ENCODE measurements at regions not wholly inside any gene's neighbourhood (a gene's known extent, or its start where the extent isn't known, plus 50 kb on each side); places are given as distances from the start of the nearest gene placed in this dataset.

GRCh38 chr5:59999056-59999455 is 105.5 kb upstream of the PDE4D start:
- Histone ChIP-seq H3K23ac (ENCODE audit: low read depth, low read length) (no peak overlapping the region), H3K79me1 (ENCODE audit: low read depth in 1 of 2, low read length in 2 of 2) (no peaks in the 10 kb centered on the region), H2BK20ac (ENCODE audit: low read depth, low read length) (no peak overlapping the region), H2AFZ (replicated peaks; ENCODE audit: low read length, poor library complexity) (no peak overlapping the region), H2BK15ac (ENCODE audit: low read depth, low read length) (no peak overlapping the region), H3K27ac (ENCODE audit: insufficient read depth, low read length) (no peak overlapping the region), H3K4me1 (ENCODE audit: control insufficient read depth, insufficient read depth, low read length) (no peaks in the 10 kb centered on the region), H2BK120ac (ENCODE audit: low read depth, low read length) (no peak overlapping the region), H2AK9ac (replicated peaks; ENCODE audit: low read depth, low read length, poor library complexity) (no peak overlapping the region), H3K18ac (ENCODE audit: low read depth, low read length) (no peak overlapping the region), H3K9me3 (ENCODE audit: control insufficient read depth, insufficient read depth, low read length) (no peaks in the 10 kb centered on the region), H3K9me1 (ENCODE audit: insufficient read depth, low read length) (no peaks in the 10 kb centered on the region), H4K8ac (ENCODE audit: low read depth in 2 of 2, low read length in 2 of 2) (no peak overlapping the region), H3K14ac (replicated peaks; ENCODE audit: low read depth, low read length) (no peak overlapping the region), H3K4ac (ENCODE audit: low read depth, low read length) (no peak overlapping the region), H2BK5ac (ENCODE audit: low read depth, low read length, poor library complexity, severe bottlenecking) (no peak overlapping the region), H3K56ac (ENCODE audit: extremely low read depth, insufficient read depth, low read length) (no peak overlapping the region), H3K4me3 (ENCODE audit: insufficient read depth, low read depth, low read length) (no peak overlapping the region), H4K5ac (ENCODE audit: low read depth, low read length) (no peak overlapping the region), H3K9ac (ENCODE audit: low read depth, low read length) (no peak overlapping the region), H4K91ac (ENCODE audit: insufficient read depth, low read depth, low read length) (no peak overlapping the region), H3K27me3 (ENCODE audit: control insufficient read depth, insufficient read depth, low read length) (no peaks in the 10 kb centered on the region), H3K36me3 (ENCODE audit: control insufficient read depth, insufficient read depth, low read length) (no peaks in the 10 kb centered on the region), H3K4me2 (ENCODE audit: low read depth, low read length) (no peak overlapping the region), H2AK5ac (ENCODE audit: low read depth, low read length) (no peak overlapping the region), H4K20me1 (ENCODE audit: insufficient read depth, low read length) (no peaks in the 10 kb centered on the region)
- WGBS, 2 experiments (ENCODE audit: extremely low coverage in 2 of 2, insufficient read length in 1 of 2) = no CpG with 5 or more reads among the region's 2 CpGs
- TF ChIP-seq USF2 (IDR thresholded peaks at IDR 0.05; ENCODE audit: low read depth, low read length) = no peak
- no peak for TF ChIP-seq FOS (IDR thresholded peaks at IDR 0.05; ENCODE audit: low read depth, low read length)
- ATAC-seq (ENCODE audit: low read depth) (no peak), DNase-seq (no peak)
- in situ Hi-C loops (cut with MboI; ENCODE audit: low sequenced_read_pairs) (no loop called here), dilution Hi-C loops (cut with HindIII; ENCODE audit: low sequenced_read_pairs, unreplicated experiment) (no loop called here), intact Hi-C loops (cut with micrococcal nuclease) (no loop called here)
- no TSS peak for BruUV-seq (replicated peaks)
- ChIA-PET POLR2A (ENCODE audit: unreplicated experiment) (no interaction called here), CTCF (interaction anchor here (0.6 kb wide), 1 partner anchor 188 kb away, joined by 4 read pairs; no protein-coding TSS in a partner anchor)
